Activated CD8-positive, alpha-beta T cell treated with anti-CD3 and anti-CD28 coated beads for 36 hours (primary cell): ENCODE measurements at regions not wholly inside any gene's neighbourhood (a gene's known extent, or its start where the extent isn't known, plus 50 kb on each side); places are given as distances from the start of the nearest gene placed in this dataset.

ENCODE experiments used
- ATAC-seq: fragments of 200-7000 bp; cut with Tn5 transposase; one replicate; pipeline ENCODE4 v1.10.0; 2021; ENCODE audit warnings: mild to moderate bottlenecking, moderate library complexity
- CTCF ChIA-PET: fragments of 350-600 bp; sonication (Branson Sonifier 250); formaldehyde crosslinking; loops from one replicate; lab custom pipeline; 2021; ENCODE audit warnings: antibody characterized with exemption; lab: Charles Lee
- POLR2A ChIA-PET: fragments of 350-600 bp; sonication (Branson Sonifier 250); formaldehyde crosslinking; loops from one replicate; lab custom pipeline; 2021; ENCODE audit warnings: antibody characterized with exemption; lab: Charles Lee
- DNase-seq: peaks from one replicate; pipeline ENCODE4 v3.0.0-alpha.2; 2020
- H3K27ac Mint-ChIP-seq: one replicate; pipeline ENCODE4 v1.8.0; 2021; ENCODE audit warnings: mild to moderate bottlenecking, mixed read lengths
- H3K27me3 Mint-ChIP-seq: one replicate; pipeline ENCODE4 v1.8.0; 2021; ENCODE audit warnings: mixed read lengths
- H3K36me3 Mint-ChIP-seq: one replicate; pipeline ENCODE4 v1.8.0; 2021; ENCODE audit warnings: low read depth, mixed read lengths
- H3K4me1 Mint-ChIP-seq: one replicate; pipeline ENCODE4 v1.8.0; 2021; ENCODE audit warnings: low read depth, mixed read lengths
- H3K4me3 Mint-ChIP-seq: one replicate; pipeline ENCODE4 v1.8.0; 2021; ENCODE audit warnings: mild to moderate bottlenecking, moderate library complexity, mixed read lengths
- H3K9me3 Mint-ChIP-seq: one replicate; pipeline ENCODE4 v1.8.0; 2021; ENCODE audit warnings: mixed read lengths
- CTCF ChIP-seq: fragments of 200-600 bp; IDR thresholded peaks from one replicate; pipeline ENCODE4 v1.8.0; 2022; ENCODE audit warnings: antibody characterized with exemption, mild to moderate bottlenecking
- intact Hi-C: fragments of 100-400 bp; cut with micrococcal nuclease; formaldehyde crosslinking; loops from one replicate; pipeline ENCODE4 v1.10.0; 2022

GRCh38 chr9:80125731-80126264, 554.0 kb downstream of the TLE4 start:
- no peak overlapping the region for H3K27ac Mint-ChIP-seq
- peaks cover 1% of the 10 kb centered on the region for H3K9me3 Mint-ChIP-seq
- H3K4me1 Mint-ChIP-seq = no peaks in the 10 kb centered on the region
- no peaks in the 10 kb centered on the region for H3K36me3 Mint-ChIP-seq
- H3K4me3 Mint-ChIP-seq = no peak overlapping the region
- DNase-seq (no peak), ATAC-seq (no peak)
- ChIA-PET CTCF (no interaction called here), POLR2A (no interaction called here)
- TF ChIP-seq CTCF = no peak
- intact Hi-C loops = no loop called here
- peaks cover 4% of the 10 kb centered on the region for H3K27me3 Mint-ChIP-seq

GRCh38 chr9:80117031-80117430, 545.3 kb downstream of the TLE4 start:
- POLR2A ChIA-PET = no interaction called here
- Mint-ChIP-seq H3K4me3 (no peak overlapping the region), H3K4me1 (no peaks in the 10 kb centered on the region), H3K27ac (no peak overlapping the region), H3K27me3 (peaks cover 3% of the 10 kb centered on the region), H3K36me3 (no peaks in the 10 kb centered on the region), H3K9me3 (peaks cover 8% of the 10 kb centered on the region)
- TF ChIP-seq CTCF = no peak
- intact Hi-C loops = no loop called here
- CTCF ChIA-PET = no interaction called here
- DNase-seq (no peak), ATAC-seq (no peak)

GRCh38 chr9:80114241-80114640, 542.5 kb downstream of the TLE4 start:
- DNase-seq (no peak), ATAC-seq (no peak)
- ChIA-PET POLR2A (no interaction called here), CTCF (no interaction called here)
- intact Hi-C loops = no loop called here
- Mint-ChIP-seq H3K36me3 (no peaks in the 10 kb centered on the region), H3K27me3 (peaks cover 3% of the 10 kb centered on the region), H3K4me1 (no peaks in the 10 kb centered on the region), H3K27ac (no peak overlapping the region), H3K9me3 (peaks cover 6% of the 10 kb centered on the region), H3K4me3 (no peak overlapping the region)
- no peak for TF ChIP-seq CTCF

- no peaks in the 10 kb centered on the region for H3K4me1 Mint-ChIP-seq
- CTCF ChIA-PET = no interaction called here
- ATAC-seq = no peak
- H3K27me3 Mint-ChIP-seq = peaks cover 9% of the 10 kb centered on the region
- no peak overlapping the region for H3K4me3 Mint-ChIP-seq
- H3K9me3 Mint-ChIP-seq = no peaks in the 10 kb centered on the region
- intact Hi-C loops = no loop called here
- H3K27ac Mint-ChIP-seq = no peak overlapping the region
- no peak for DNase-seq
- no peaks in the 10 kb centered on the region for H3K36me3 Mint-ChIP-seq
- POLR2A ChIA-PET = no interaction called here
- no peak for TF ChIP-seq CTCF
These were observed 536.3 kb downstream of the TLE4 start for GRCh38 chr9:80107931-80108660.

GRCh38 chr9:80097476-80097875, 525.7 kb downstream of the TLE4 start:
- ChIA-PET CTCF (no interaction called here), POLR2A (no interaction called here)
- Mint-ChIP-seq H3K4me3 (no peak overlapping the region), H3K27me3 (peaks cover 1% of the 10 kb centered on the region), H3K4me1 (peaks cover 7% of the 10 kb centered on the region), H3K9me3 (no peaks in the 10 kb centered on the region), H3K27ac (no peak overlapping the region), H3K36me3 (no peaks in the 10 kb centered on the region)
- no peak for ATAC-seq
- no peak for DNase-seq
- no peak for TF ChIP-seq CTCF
- intact Hi-C loops = no loop called here
